ENCODE measurements at regions not wholly inside any gene's neighbourhood (a gene's known extent, or its start where the extent isn't known, plus 50 kb on each side); places are given as distances from the start of the nearest gene placed in this dataset.

- 51 to 68% (median 55%) methylated on average over 1 of the region's 1 CpG for WGBS, 4 donors
- Histone ChIP-seq H3K27ac (no peak overlapping the region), H3K4me3 (no peak overlapping the region), H3K4me1 (no peaks in the 10 kb centered on the region), H3K27me3 (no peaks in the 10 kb centered on the region), H3K36me3 (no peaks in the 10 kb centered on the region), H3K9me3 (no peaks in the 10 kb centered on the region)
- DNase-seq = no peak
- TF ChIP-seq POLR2A (IDR thresholded peaks at IDR 0.05) = no peak
- intact Hi-C loops (cut with DNase I) = no loop called here
- no peak for ATAC-seq
Observed at GRCh38 chr5:51214746-51215145, 168.5 kb upstream of the ISL1 start.

- Histone ChIP-seq H3K4me1 (peaks cover 0 to 6% (median 0%) of the 10 kb centered on the region in 12 donors), H3K4me3 (no peak overlapping the region), H3K27ac (no peak overlapping the region), H3K36me3 (no peaks in the 10 kb centered on the region), H3K9me3 (peaks cover 0 to 22% (median 13%) of the 10 kb centered on the region in 12 donors), H3K27me3 (no peaks in the 10 kb centered on the region)
- intact Hi-C loops (cut with DNase I) = no loop called here
- DNase-seq (peak in 1 of 5 donors; percentile 21), ATAC-seq (no peak)
- TF ChIP-seq CTCF (IDR thresholded peaks at IDR 0.05) (no peak), POLR2A (IDR thresholded peaks at IDR 0.05) (no peak)
- WGBS, 4 donors = 5 to 10% (median 8%) methylated on average over 4 of the region's 4 CpGs
Observed at GRCh38 chr5:51225789-51226742, 157.2 kb upstream of the ISL1 start.

- TF ChIP-seq POLR2A (IDR thresholded peaks at IDR 0.05) (no peak), CTCF (IDR thresholded peaks at IDR 0.05) (no peak)
- intact Hi-C loops (cut with DNase I) = no loop called here
- no peak overlapping the region for H3K4me3 ChIP-seq
- 75 to 81% (median 78%) methylated on average over 5 of the region's 5 CpGs for WGBS, 4 donors
- no peak overlapping the region for H3K27ac ChIP-seq
- H3K9me3 ChIP-seq = peaks cover 0 to 24% (median 16%) of the 10 kb centered on the region in 12 donors
- no peaks in the 10 kb centered on the region for H3K36me3 ChIP-seq
- no peak for DNase-seq
- no peaks in the 10 kb centered on the region for H3K27me3 ChIP-seq
- no peak for ATAC-seq
- H3K4me1 ChIP-seq = peaks cover 0 to 6% (median 0%) of the 10 kb centered on the region in 12 donors
Observed at GRCh38 chr5:51227963-51228470, 155.2 kb upstream of the ISL1 start.

- no peak overlapping the region for H3K4me3 ChIP-seq
- DNase-seq (no peak), ATAC-seq (no peak)
- TF ChIP-seq POLR2A (IDR thresholded peaks at IDR 0.05) (no peak), CTCF (IDR thresholded peaks at IDR 0.05) (no peak)
- no peaks in the 10 kb centered on the region for H3K36me3 ChIP-seq
- no peaks in the 10 kb centered on the region for H3K27me3 ChIP-seq
- peaks cover 0 to 24% (median 16%) of the 10 kb centered on the region in 12 donors for H3K9me3 ChIP-seq
- peaks cover 0 to 6% (median 0%) of the 10 kb centered on the region in 12 donors for H3K4me1 ChIP-seq
- intact Hi-C loops (cut with DNase I) = no loop called here
- no peak overlapping the region for H3K27ac ChIP-seq
Observed at GRCh38 chr5:51230336-51230735, 152.9 kb upstream of the ISL1 start.
